ENCODE measurements at regions not wholly inside any gene's neighbourhood (a gene's known extent, or its start where the extent isn't known, plus 50 kb on each side); places are given as distances from the start of the nearest gene placed in this dataset.

DNA sequence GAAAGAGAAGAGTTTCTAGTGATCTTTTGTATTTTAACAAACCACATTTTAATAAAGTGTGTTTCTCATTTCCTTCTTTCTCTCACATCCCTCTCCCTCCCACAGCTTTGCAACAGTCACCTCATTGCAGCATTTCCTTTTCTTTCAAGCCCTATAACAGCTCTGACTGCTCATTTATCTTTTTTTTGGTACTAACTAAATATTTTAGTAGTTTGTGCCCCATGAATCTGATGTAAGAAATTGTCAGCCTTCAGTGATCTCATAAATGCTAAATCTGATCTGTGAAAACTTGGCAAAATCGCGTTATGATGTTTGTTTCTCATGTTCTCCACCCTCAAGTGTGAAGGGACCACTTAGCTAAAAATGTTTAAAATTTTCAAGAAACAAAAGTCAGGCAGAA lies 258.5 kb upstream of the SLIT2 start:
- no peak for DNase-seq (ENCODE audit: low spot score)

DNA sequence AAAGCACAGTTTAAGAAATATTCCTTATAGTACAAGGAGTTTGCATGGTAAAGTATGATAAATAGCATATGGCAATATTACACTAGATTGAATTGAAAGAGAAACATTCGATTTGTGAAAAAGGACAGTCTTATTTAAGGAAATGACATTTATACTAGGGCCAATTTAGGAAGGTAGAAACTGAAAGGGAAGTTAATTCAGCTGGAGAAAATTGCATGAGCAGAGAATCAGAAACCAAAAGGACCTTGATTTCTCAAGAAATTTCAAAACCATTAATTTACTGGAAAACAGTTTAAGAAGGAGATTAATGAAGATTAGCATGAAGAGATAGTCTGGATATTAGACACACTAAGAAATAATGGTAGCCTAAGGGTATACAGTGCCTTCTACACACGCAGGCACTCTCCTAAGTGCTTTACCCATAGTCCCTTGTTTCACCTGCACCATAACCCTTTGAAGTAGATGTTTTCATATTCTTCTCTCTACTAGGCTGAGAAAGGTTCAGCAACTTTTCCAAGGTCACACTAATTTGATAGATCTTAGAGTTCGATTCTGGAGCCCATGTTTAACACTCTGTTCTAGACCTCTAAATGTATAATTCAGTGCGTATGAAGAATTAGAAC lies 259.1 kb upstream of the SLIT2 start:
- DNase-seq (ENCODE audit: low spot score) = no peak

GRCh38 chr4:19987746-19988145 lies 264.0 kb upstream of the SLIT2 start:
- no peak for DNase-seq (ENCODE audit: low spot score)

DNA sequence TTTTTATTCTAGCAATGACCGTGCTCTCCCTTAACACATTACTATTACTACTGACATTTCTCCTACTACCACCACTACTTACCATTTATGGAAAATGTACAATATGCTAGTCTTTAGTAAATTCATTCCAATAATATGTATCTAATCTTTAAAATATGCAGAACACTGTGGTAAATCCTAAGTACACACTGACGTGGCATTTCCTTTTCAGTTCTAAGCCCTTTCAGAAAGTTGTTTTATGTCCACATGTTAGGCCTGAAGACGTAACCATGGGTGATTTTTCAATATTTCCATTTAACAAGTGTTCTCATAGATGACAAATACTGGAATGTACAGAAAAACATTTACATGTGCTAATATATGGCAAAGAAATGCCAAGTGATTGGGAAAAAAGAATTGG lies 268.6 kb upstream of the SLIT2 start:
- DNase-seq (ENCODE audit: low spot score) = no peak

DNA sequence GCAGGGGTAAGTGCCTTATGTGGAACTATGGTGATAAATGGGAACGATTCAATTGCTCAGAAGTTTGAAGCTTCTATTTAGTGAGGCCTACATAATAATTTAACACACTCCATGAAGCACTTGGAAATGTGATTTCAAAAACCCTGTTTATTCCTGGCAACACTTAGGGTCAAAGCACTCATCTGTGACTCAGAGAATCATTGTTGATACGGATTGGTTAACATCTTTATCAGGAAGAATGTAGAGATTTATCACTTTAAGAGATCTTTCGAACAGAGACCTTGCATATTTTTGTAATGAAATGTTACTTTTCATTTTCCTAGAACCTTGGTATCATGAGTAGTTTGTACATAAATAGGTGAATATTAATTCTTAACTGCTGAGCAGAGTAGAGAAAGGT lies 269.1 kb upstream of the SLIT2 start:
- DNase-seq (ENCODE audit: low spot score) = no peak

DNA sequence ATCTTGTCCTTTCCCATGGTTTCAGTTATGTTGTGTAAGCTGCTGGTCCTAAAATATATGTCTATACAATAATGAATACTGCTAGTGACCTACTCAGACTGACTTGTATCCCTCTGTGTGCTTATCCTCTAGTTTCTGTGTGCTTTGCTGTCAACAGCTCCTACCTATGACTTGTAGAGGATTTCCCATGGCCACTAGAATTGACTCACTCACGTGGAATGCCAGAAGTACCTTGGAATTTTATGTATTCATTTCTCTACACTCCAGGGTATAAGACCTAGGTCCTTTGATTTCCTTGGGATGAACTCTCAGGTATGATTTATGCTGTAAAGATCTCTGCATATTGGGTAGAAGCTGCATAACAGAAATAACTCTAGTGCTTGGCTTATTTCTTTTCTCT lies 279.9 kb upstream of the SLIT2 start:
- no peak for DNase-seq (ENCODE audit: low spot score)

- no peak for DNase-seq (ENCODE audit: low spot score)
Observed at GRCh38 chr4:19969492-19969891, 282.2 kb upstream of the SLIT2 start.

DNA sequence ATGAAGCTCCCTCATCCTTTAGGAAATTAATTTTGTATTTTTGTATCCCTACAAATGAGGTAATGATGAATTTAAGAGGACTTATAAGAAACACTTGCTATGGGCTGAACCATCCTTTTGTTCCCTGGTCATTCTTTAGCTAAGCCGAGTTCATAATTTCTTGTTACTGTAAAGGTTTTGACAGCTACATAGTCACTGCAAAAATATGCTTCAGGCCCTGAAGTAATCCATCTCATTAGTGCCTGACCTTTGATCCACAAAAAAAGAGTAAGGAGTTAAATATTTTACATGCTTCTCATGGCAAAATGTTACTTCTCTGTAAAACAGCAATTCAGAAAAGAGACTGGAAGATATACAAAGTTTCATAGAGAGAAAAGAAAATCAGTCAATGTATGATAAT lies 290.6 kb upstream of the SLIT2 start:
- no peak for DNase-seq (ENCODE audit: low spot score)

DNA sequence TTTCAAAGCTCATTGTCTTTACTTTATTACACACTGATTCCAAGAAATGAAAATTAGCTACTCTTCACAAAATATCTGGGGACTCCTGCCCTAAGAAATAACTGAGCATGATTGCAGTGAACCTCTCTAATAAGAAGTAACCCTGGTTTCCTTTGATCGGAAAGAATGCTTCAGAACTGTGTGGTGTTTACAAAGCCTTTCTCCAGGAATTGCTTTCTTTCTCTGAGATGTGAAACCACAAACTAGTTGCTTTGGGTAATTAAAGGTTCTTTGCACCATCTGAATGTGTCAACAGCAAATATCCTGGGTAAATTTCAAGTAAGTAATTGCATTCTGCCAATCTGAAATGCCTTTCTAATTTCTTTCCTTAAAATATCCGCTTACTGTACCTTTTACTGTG lies 292.9 kb upstream of the SLIT2 start:
- DNase-seq (ENCODE audit: low spot score) = no peak

GRCh38 chr4:19947349-19947748 lies 304.4 kb upstream of the SLIT2 start:
- no peak for DNase-seq (ENCODE audit: low spot score)

GRCh38 chr4:19945979-19946380 lies 305.7 kb upstream of the SLIT2 start:
- no peak for DNase-seq (ENCODE audit: low spot score)

GRCh38 chr4:19945501-19945900 lies 306.2 kb upstream of the SLIT2 start:
- DNase-seq (ENCODE audit: low spot score) = no peak

DNA sequence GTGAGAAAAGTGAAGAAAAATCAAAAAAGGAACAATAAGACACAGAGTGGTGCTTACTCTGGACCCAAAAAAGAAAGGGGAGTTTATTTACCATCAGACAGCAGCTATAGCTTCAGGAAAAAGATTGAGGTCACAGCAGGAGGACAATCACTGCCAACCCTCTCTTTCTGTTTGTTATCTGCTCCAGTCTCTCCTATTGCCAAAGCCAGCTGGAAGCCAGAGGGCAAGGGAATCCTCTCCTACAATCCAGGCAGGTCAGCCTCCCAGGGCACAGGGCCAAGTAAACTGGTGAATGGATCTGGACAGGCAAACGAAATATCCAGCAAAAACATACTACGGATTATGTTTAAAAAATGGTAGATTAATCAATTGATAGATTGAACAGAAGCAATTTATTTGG lies 306.9 kb upstream of the SLIT2 start:
- no peak for DNase-seq (ENCODE audit: low spot score)

DNA sequence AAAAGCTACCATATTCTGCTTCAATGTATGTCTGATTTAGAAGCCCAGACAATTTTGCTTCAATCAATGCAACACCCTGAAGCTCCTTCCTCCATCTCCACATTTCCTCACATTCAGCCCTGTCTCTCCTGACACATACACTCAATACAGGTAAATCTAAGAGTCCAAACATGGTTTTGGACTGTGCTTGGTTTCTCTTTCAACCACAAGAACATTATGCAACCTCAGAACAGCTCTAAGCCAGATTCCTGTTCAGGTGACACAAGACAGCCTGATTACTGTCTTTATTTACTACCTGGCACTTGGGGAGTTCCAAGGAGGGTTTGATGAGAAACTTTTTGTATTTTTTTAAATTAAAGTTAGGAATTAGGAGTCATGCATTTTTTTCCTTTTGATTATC lies 307.5 kb upstream of the SLIT2 start:
- DNase-seq (ENCODE audit: low spot score) = no peak

GRCh38 chr4:19941434-19941833 lies 310.3 kb upstream of the SLIT2 start:
- no peak for DNase-seq (ENCODE audit: low spot score)

DNA sequence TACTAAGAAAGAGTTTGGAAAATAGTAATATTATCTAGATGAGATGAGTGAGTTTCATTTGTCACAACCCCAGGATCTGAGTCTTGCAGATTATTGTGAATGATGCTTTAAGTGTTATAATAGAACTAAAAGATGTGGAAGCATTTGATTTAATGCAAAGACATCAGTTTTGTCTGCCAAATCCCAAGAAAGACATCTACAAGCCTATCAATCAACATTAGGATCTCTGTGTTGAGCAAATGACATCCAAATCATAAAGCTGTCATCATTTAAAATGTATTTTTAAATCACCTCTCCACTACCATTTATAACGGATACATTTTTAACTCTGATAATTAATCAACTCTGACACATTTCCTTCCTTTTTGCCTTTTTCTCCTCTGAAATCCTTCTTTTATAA lies 310.8 kb upstream of the SLIT2 start:
- no peak for DNase-seq (ENCODE audit: low spot score)

DNA sequence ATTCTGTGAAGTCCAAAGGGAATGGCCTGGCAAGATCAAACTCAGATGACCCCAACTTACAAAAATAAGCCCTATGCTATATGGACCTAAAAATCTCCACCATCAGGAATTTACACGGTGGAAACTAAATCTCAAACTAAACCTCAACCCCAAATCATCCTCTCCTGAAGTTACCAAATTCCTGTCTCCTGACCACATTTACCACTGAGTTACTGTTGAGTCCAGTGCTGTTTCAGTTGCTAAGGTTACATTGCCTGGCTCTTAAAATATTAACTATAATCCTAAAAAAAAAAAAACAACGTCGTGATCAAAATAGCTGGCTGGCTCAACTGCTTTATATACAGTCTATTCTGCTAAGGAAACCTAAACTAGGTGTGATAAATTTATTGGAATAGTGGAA lies 315.2 kb upstream of the SLIT2 start:
- no peak for DNase-seq (ENCODE audit: low spot score)

GRCh38 chr4:19930742-19931141 lies 321.0 kb upstream of the SLIT2 start:
- no peak for DNase-seq (ENCODE audit: low spot score)

DNA sequence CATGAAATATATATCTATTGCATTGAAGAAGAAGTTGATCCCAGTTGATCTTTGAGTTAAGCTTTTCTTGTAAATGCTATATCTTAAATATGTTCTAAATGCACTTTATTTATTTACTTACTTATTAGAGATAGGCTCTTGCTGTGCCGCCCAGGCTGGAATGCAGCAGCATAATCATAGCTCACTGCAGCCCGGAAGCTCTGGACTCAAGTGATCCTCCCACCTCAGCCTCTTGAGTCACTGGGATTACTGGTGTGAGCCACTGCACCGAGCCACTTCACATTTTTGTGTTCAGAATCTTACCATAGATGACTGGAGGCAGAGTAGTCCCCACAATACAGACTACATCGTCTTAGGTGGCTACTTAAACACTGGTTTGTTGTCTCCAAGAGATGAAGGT lies 324.3 kb upstream of the SLIT2 start:
- no peak for DNase-seq (ENCODE audit: low spot score)

- no peak for DNase-seq (ENCODE audit: low spot score)
Observed at GRCh38 chr4:19925516-19925915, 326.2 kb upstream of the SLIT2 start.

DNA sequence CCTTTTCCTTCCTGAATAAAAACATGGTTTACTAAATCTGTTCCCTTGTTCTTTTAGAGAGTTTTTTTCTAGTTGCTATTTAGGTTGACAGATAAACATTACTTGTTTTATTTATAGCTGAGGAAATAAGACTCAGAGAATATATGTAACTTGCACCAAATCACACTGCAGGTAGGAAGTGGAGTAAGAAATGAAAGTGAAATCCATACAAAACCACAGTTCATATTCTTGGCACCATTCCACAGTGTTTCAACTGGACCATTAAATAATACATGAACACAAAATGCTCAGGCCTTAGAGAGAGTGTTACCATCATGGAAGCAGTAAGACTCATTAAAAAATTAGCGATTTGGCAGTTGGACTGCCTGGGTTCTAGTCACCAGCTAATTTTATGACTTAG lies 326.9 kb upstream of the SLIT2 start:
- no peak for DNase-seq (ENCODE audit: low spot score)

DNA sequence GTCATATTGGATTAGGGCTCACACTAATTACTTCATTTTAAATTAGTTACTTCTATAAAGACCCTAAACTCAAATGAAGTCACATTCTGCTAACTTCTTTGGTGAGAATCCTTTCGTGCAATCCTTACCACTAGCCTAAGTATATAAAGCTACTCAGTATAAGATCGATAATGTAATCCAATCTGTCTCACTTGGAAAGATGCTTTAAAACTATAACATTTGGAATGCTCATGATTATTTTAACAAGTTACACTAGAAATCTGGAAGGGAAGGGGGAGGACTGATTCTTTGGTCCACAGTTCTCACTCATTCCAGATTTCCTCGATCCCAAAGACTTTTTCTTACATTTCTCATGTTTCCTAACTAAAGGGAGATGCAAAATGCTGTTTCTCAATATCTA lies 336.4 kb upstream of the SLIT2 start:
- DNase-seq (ENCODE audit: low spot score) = no peak

DNA sequence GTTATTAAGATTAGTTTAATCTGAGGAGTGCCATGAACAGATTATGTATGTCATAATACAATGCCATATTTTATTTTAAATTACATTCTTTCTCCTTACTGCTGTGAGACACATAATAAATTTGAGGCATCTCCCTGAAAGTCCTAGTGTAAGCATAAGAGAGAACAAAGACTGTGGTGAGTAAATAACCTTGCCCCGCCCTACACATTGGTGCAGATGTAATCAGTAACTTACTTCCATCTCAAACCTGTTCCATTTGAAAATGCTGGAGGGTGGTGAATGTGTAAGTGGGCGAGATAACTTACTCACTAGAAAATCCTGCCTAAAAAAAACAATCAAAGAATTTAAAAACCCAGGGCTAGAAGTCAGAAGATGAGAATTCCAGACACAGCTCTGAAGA lies 338.1 kb upstream of the SLIT2 start:
- DNase-seq (ENCODE audit: low spot score) = no peak

- DNase-seq (ENCODE audit: low spot score) = no peak
Observed at GRCh38 chr4:19910861-19911525, 340.7 kb upstream of the SLIT2 start.

Data from CD4-positive, alpha-beta T cell treated with Interleukin-15 for 4 hours (primary cell).